Hypothalamus (tissue), 51 donors: ENCODE measurements at regions not wholly inside any gene's neighbourhood (a gene's known extent, or its start where the extent isn't known, plus 50 kb on each side); places are given as distances from the start of the nearest gene placed in this dataset.
A peak's percentile ranks its signal among the peaks of the same experiment; 100 is the strongest.

Source experiments
- DNase-seq, 51 donors: peaks; one replicate each; lab custom pipeline; 2025; lab: John Stamatoyannopoulos, UW

DNA sequence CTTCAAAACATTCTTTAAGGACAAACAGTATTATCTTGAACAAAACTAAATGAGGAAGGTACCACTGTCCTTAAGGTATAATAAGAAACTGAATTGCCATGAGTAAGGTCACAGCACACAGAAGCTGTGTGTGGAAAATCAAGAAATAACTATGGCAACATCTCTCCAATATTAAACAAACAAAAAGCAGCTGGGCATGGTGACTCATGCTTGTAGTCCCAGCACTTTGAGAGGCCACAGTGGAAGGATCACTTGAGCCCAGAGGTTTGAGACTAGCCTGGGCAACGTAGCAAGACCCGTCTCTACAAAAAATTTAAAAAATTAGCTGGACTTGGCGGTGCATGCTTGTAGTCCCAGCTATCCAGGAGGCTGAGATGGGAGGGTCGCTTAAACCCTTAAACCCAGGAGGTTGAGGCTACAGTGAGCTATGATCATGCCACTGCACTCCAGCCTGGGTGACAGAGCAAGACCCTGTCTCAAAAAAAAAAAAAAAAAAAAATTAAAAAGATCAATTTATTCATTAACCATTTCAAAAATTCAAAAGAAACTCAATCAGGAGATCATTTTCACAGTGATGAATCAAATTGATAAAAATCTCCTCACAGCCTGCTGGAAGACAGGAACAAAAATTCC lies 195.4 kb downstream of the SKIDA1 start:
- no peak for DNase-seq

DNA sequence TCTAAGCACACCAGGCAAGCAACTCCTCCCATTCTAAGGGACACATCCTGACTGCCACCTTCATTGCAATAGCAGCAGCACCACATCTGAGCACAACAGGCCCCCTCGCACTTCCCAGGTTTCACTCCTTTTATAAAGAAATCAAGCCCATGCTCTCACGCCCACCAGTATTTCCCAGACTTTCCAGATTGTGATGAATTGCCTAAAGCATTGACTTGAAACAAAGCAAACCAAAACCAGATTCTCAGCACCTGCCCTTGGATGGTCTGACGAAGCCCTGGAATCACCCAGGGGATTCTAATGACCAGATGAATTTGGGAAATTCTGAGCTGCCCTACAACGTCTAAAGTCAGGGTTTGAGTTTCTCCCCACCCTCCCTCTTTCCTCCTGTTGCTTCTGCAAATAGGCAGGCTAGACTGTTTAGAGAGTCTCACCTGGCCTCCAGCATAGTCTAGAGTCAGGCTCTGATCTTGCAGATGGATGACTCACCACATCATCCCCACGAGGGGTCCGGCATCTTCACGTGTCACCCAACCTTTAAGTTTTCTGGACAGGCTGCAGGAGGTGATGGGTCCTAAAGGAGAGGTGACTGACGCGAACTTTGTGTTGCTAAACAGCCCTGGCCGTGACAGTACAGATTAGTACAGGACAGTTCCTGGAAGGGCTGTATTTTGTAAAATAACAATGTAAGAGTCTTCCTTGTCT lies 198.0 kb downstream of the SKIDA1 start:
- no peak for DNase-seq

DNA sequence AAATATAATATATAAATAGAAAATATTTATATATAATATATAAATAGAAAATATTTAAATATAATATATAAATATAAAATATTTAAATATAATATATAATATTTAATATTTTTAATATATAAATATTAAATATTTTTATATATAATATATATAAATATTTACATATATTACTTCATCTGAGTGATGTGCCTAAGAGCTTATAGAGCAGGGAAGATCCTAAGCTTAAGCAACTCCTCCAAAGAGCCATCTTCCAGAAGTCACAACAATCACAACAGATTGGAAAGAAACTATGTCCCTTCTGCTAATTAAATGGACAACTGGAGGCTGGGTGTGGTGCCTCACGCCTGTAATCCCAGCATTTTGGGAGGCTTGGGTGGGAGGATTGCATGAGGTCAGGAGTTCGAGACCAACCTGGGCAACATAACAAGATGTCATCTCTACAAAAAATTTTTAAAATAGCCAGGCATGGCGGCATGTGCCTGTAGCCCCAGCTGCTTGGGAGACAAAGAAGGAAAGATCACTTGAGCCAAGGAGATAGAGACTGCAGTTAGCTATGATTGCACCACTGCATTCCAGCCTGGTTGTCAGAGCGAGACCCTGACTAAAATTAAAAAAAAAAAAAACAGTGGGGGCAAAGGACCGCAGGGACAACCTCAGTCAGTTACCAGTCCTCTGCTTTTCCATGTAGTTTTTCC lies 198.7 kb downstream of the SKIDA1 start:
- DNase-seq = no peak

DNA sequence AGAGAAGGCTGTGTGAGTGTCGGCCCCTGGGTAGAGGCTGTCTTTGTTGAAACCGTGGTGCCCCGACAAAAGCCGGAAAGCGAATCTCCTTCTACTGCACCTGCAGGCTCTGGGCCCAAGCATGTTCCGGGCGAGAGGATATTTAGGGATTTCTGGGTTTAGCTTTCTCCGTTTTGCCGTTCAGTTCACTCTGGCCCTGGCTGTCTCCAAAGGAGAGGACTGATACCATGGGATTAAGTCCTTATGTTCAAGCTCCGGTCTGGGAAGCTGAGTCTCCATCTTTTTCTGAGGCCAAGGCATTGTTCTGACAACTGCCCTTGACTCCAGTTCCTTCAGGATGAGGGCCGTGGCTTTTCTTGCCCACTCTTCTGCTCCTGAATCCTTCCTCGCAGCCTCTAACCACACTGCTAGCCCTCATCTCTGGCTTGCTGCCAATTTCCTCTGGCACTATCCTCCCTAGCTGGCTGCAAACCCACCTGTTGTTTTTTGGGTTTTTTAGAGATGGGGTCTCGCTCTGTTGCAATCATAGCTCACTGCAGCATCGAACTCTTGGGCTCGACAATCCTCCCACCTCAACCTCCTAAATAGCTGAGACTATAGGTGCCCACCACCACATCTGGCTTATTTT lies 206.8 kb downstream of the SKIDA1 start:
- DNase-seq = peak in 3 of 51 donors; percentile 3 to 11 (median 8)

DNA sequence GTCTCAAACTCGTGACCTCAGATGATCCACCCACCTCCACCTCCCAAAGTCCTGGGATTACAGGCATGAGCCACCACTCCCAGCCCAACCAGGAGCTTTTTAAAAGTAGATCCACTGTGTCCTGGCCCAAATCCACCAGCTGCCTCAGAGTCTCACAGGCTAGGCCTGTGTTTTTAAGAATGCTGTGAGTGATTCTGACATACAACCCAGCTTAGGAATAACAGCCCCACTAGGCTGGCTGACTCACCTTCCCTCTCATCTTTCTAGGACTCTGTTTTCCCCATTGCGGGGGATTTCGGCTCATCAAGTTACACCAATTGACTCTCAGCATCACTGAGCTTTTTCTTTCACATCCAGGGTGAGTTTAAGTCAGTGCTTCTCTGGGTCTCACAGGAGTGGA lies 207.6 kb downstream of the SKIDA1 start:
- no peak for DNase-seq

DNA sequence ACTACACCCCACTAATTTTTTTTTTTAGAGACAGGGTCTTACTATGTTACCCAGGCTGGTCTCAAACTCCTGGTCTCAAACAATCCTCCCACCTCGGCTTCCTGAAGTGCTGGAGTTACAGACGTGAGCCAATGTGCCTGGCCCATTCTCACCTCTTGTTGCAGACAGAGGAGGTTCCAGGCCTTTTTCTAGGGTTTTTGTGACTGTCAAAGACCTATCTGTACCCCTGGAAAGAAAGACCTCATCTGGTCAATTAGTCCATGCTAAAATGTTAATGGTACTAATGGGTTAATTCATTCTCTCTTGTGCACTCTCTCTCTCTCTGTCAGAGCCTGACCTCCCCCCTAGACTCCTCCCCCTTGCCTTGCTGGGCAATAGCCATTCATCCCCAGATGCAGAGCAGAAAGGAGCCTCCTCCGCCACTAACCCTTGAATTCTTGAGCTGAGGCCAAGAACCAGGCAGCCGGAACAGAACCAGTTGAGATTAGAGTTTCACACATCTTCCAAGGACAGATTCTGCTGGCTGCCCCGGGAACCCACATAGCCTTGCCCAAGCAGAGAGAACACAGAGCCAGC lies 209.7 kb downstream of the SKIDA1 start:
- DNase-seq = peak in 22 of 51 donors; percentile 2 to 67 (median 18)

DNA sequence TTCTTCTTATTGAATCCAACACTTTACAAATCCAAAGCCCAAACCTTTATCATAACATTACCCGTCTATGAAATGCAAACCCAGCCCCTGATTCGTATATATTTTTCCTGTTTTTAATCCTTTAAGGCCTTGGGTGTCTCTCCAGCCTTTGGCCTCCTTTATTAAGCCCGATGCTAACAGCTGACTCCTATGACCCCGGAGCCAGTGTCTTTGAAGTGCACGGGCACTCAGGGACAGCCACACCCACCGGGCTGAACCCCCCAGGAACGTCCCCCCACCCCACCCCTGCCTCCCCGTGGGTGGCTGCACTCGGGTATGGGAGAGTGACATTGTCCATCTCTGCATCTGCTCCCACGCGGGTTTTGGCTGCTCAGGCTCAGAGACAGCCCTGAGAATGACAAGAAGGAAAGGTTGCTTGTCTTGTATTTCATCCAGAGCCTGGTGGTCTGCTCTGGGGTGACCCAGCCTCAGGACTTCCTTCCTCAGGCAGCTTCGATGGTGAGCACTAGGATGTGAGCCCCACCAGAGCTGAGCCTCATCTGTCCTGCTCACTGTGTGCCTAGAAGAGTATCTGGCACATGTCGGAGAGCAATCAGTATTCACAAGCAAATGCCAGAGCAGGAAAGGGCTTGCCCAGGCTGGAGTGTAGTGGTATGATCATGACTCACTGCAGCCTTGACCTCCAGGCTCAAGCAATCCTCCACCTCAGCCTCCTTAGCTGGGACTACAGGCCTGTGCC lies 210.4 kb downstream of the SKIDA1 start:
- peak in 1 of 51 donors; percentile 15 for DNase-seq

DNA sequence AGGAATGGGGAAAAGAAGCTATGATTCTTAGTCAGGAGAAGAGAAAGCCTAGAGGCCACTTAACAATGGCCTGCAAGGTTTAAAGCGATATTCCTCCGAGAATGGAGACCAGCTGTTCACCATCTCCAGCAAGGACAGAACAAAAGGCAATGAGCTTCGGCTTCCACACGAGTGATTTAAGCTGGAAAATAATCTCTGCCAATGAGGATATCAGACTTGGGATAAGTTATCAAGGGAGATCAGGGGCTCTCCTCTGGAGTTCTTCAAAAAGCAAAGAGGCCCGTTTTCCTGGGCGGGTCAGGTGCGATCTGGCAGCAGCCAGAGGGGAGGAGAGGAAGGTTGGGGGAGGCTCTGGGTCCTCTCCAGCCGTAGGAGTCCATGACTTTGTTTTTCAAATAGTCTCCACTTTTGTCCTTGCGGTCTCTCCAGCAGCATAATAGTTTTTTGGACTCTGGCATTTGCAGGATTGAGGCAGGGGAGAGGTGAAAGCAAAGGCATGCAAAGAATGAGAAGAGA lies 211.3 kb downstream of the SKIDA1 start:
- DNase-seq = no peak

DNA sequence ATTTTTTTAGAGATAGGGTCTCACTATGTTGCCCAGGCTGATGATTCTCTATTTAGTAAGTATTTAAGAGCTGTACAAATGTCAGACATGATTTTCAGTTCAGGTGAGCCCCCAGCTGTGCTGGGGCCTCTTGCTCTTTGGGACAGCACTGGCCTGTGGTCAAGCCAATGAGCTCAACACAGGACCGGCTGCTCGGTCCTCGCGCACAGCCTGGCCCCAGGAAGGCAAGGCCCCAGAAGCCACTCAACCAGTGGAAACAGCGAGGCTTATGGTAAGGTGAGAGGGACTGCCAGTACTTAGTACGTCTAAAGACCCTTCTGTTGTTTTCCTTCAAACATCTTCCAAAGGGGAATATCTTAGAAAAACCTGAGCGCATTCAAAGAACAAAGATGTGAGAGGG lies 211.8 kb downstream of the SKIDA1 start:
- DNase-seq = no peak

DNA sequence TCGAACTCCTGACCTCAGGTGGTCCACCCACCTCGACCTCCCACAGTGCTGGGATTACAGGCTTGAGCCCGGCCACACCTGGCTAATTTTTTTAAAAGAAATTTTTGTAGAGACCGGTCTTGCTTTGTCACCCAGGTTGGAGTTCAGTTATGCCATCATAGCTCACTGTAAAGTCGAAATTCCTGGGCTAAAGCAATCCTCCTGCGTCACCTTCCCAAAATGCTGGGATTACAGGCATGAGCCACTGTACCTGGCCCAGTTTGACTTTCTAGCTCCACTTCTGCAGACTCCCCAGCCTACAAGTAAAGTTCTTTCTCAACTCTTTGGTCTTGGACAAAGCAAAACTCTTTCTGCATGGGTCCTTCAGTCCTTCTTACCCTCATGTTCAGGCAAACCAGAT lies 214.1 kb downstream of the SKIDA1 start:
- DNase-seq = no peak

DNA sequence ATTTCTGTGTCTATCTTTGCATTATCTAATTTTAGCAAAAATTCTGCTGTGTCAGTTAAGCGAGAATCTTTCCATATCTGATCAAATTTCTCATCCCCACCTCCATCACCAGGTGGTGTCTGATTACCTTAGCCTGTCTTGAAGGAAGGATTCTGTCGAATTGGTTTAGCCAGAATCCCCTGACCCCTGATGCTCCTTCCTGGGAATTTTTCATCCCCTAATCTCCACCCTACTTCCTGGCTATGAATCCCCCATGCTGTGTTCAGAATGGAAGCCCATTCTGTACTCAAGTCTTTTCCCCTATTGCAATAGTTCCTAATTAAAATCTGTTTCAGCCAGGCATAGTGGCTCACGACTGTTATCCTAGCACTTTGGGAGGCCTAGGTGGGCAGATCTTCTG lies 216.1 kb downstream of the SKIDA1 start:
- DNase-seq = no peak

DNA sequence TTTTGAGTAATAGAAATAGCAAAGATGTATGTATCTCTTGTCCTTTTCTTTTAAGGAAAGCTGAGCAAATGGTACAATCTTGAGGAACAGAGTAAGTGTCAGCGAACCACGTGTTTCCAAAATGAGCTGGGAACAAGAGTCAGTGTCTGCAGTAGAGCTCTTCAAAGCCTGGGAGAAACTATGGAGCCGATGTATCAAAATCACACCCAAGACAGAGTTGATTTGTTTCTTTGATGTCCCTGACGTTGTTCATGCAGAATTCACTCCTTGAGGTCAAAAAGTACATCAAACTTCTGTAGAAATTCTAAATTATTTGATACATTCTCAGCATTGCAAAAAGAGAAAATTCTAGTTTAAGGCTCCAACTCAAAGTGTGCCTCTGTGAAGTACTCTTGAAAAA lies 216.5 kb downstream of the SKIDA1 start:
- no peak for DNase-seq

DNA sequence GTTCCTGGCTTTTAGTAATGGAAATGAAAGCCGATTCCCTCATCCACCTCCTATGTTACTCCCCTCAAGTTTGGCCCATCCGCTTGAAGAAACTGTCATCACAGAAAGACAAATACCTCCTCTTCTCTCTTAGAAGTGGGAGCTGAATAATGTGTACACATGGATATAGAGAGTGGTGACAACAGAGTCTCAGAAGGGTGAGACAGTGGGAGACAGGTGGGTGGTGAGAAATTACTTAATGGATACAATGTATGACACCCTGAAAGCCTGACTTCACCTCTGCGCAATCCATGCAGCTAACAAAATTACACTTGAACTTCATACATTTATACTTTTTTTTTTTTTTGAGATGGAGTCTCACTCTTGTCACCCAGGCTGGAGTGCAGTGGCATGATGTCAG lies 217.5 kb downstream of the SKIDA1 start:
- DNase-seq = no peak

DNA sequence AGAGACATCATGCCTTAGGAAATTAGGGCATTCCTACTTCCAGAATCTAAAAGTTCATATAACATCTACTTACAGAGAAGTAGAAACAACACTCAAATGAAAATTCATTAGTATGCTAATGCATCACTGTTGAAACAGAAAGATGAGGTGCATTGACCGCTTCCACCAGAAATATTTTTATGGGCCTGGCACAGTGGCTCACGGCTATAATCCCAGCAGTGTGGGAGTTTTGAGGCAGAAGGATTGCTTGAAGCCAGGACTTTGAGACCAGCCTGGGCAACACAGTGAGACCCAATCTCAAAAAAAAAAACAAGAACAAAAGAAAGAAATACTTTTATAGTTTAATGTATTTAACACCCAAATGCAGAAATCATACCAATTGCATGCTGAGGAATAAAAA lies 220.9 kb downstream of the SKIDA1 start:
- DNase-seq = no peak

DNA sequence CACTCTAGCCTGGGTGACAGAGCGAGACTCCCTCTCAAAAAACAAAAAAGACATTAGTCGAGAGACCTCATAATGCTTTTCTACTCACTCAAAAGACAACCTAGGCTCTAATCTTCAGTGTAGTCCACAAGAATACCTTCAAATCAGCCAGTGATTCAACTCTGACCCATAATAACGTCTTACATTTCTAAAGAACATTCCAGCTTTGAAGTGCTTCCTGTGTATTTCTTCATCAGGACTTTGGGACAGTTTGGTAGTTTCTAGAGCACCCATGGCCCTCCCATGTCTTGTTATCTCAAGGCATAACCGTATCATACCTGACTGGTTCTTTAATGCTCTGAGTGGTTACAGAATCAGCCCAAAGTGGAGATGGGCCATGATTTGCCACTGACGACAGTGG lies 221.3 kb downstream of the SKIDA1 start:
- DNase-seq = no peak

DNA sequence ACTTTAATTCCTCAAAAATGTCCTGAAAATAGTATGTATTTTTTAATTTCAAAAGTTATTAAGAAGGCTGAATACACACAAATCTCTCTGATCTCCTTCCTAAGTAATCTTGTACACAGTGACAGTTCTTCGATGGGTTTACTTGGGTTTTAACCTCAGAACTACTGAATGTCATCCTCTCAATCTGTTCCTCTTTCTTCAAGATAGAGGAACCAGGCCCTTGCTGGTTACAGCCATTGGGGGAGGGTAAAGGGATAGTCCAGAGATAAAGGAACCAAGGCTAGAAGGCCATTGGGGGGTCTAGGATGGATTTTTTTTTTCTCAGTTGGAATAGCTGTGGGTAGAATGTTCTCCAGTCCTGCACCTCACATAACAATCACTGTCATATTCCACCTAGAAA lies 224.9 kb downstream of the SKIDA1 start:
- peak in 2 of 51 donors; percentile 2 to 4 for DNase-seq

DNA sequence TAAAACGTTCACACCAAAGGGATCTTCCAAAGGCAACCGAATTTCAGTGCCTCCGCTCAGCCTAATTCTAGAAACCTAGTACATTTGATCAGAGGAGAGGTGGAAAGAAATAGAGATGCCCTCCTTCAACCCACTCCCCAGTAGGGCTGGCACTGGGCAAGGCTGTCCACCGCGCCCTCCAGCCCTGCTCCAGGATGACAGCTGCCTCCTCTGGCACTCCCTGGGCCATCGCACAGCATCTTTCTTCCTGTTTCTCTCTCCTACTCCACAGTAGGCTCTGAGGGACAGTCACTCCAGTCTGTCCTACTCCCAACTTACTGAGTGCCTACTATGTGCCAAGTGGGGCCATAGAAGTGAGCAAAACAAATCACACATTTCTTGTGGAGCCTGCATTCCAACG lies 226.2 kb downstream of the SKIDA1 start:
- no peak for DNase-seq

DNA sequence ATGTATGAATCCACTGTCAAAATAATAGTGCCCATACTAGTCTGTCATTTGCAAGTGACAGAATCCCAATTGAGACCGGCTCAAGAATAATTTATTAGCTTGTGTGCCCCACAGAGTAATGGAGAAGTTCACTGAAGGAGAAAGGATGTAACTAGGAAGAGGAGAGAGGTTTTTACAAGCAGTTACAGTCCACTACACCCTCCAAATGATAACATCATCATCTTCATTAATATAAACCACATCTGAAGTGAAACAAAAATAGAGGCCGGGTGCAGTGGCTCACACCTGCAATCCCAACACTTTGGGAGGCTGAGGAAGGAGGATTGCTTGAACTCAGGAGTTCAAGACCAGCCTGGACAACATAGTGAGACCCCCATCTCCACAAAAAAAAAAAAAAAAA lies 226.8 kb downstream of the SKIDA1 start:
- DNase-seq = no peak

DNA sequence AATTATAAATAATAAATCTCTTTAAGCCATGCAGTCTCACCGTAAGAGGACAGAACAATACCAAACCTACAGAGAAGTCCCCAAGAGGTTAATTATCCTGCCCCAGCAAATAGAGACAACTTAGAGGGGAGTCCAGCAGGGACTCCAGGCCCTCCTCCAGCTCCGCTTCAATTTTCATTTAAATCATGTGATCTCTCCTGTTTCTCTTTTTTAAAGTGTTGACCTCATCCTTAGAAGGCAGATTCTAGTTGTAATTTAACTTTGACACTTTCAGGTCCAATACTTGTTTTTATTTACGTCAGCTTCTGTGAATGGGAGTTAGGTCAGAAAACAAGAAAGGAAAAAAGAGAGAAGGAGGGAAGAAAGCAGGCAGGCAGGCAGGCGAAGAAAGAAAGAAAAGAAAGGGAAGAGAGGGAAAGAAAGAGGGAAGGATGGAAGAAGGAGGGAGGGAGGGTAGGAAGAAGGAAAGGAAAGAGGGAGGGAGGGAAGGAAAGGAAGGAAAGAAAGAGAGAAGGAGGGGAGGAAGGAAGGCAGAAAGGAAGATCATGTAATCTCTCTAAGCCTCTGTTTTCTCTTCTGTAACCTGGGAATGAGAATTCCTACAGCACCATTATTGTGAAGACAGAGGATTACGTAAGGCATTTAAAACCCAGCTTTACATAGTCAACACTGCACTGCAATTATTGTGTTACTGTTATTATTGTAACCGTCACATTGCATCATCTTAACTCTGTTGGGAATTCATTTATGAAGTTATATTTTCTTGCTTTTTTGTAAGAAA lies 227.7 kb downstream of the SKIDA1 start:
- no peak for DNase-seq
